AG09309 (cell line): ENCODE measurements at regions not wholly inside any gene's neighbourhood (a gene's known extent, or its start where the extent isn't known, plus 50 kb on each side); places are given as distances from the start of the nearest gene placed in this dataset.

Source experiments
- DNase-seq: peaks from one replicate; pipeline ENCODE4 v3.0.0-alpha.2; 2010; ENCODE audit warnings: low read depth
- H3K4me3 ChIP-seq: 2 replicates; pipeline ENCODE4 v1.5.1; 2011; ENCODE audit warnings: mild to moderate bottlenecking, low read depth, low read length, moderate library complexity; ENCODE audit not compliant: control insufficient read depth
- CTCF ChIP-seq: IDR thresholded peaks from 2 replicates; pipeline ENCODE4 v1.5.1; 2011; ENCODE audit warnings: mild to moderate bottlenecking, low read depth, low read length, inconsistent platforms; ENCODE audit not compliant: insufficient read depth, control insufficient read depth; ENCODE audit errors: missing control alignments

GRCh38 chr5:106730506-106730905 lies 940.2 kb downstream of the EFNA5 start:
- no peak overlapping the region for H3K4me3 ChIP-seq
- no peak for TF ChIP-seq CTCF
- DNase-seq, result no peak

DNA sequence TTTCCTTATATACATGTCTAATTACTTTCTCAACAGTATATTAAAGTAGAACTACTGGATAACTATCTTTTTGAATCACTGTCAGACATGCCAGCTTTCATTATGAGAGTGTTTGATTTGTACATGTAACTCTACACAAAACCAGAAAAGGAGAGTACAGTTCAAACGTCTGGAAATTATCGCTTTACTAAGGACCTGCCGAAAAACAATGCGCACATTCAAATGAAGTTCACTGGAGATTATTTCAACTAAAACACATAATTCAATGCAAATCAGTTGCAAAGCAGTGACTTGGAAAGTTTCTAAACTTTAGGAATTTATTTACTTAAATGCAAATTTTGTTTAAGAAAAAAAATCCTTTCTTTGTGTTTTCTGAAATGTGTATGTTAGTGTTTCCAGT lies 942.5 kb downstream of the EFNA5 start:
- no peak overlapping the region for H3K4me3 ChIP-seq
- no peak for TF ChIP-seq CTCF
- DNase-seq, result no peak

DNA sequence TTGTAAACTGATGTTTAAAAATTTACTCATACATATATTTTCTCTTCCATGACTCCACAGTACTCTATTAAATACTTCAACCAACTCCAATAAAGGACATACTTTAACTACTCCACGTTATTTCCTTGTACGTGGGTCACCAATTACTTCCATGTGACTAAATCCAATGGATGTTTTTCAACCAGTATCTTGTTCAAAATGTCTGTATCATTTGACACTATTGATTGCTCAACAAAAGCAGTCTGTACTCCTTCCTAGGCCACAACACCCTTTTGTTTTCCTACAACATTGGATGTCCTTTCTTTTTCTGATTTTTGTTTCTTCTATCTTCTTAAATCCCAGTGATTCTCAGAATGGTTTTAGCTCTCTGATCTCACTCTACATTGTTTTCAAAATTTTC lies 943.7 kb downstream of the EFNA5 start:
- TF ChIP-seq CTCF, result no peak
- DNase-seq, result no peak
- H3K4me3 ChIP-seq, result no peak overlapping the region

DNA sequence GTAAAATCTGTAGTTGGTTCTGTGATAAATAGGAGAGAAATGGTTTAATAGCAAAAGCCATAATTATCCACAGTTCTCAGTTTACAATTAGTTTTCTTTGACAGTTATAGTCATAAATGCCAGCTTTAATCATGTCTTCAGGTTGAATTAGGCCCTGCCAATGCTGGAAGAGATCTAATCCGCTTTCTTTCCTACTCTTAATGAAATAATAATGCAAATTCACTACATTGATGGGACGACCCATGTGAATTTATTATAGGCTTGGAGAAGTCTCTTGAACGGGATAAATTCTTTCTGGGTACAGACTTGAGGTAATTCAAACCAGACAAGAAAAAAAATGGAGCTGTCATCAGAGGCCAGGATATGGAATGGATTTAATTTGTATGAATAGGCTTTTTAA lies 950.4 kb downstream of the EFNA5 start:
- no peak for TF ChIP-seq CTCF
- DNase-seq, result no peak
- no peak overlapping the region for H3K4me3 ChIP-seq

GRCh38 chr5:106699796-106700195 lies 970.9 kb downstream of the EFNA5 start:
- H3K4me3 ChIP-seq, result no peak overlapping the region
- TF ChIP-seq CTCF, result no peak
- no peak for DNase-seq

DNA sequence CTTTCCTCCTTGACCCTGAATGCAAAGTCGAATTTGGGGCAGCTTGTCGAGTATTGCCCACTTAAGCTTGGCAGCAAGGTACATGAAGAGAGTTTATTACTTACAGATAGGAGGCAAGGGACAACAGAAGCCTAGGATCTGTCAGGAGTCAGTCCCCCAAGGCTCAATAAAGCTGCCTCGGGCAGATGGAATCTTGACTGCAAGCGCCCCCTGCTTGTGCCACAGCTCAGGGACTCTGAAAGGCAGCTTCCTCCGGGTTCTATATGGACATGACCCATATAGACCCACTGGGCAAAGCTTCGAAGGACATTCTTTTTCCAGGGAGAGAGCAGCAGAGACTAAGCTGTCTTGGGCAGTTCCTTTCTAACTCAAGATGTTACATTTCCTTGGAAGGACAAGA lies 971.5 kb downstream of the EFNA5 start:
- no peak for DNase-seq
- TF ChIP-seq CTCF, result no peak
- no peak overlapping the region for H3K4me3 ChIP-seq

DNA sequence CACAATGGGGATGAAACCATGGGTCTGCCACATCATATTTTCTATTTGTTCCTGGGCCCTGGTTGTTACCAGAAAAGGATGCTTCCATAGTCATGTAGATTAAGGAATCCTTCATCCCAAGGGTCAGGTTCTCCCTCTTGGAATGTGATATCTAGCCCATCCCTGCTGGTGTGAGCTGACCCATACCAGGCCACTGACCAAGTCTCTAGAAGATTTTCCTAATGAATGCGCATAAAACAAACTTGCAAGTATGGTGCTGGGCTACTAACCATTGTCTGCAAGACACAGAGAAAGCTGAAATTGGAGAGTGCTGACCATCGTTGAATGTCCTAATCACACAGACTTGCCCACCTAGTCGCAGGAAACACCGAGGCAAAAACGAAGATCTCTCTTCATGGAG lies 972.6 kb downstream of the EFNA5 start:
- TF ChIP-seq CTCF, result no peak
- DNase-seq, result no peak
- no peak overlapping the region for H3K4me3 ChIP-seq
